ENCODE measurements at regions not wholly inside any gene's neighbourhood (a gene's known extent, or its start where the extent isn't known, plus 50 kb on each side); places are given as distances from the start of the nearest gene placed in this dataset.

GRCh38 chr10:3958472-3958996, 173.5 kb upstream of the KLF6 start:
- Histone ChIP-seq H3K27ac (ENCODE audit: insufficient read length, low read depth, low read length) (no peak overlapping the region), H4K20me1 (ENCODE audit: control insufficient read depth, insufficient read depth, insufficient read length) (no peaks in the 10 kb centered on the region), H3K9me3 (ENCODE audit: control insufficient read depth, low read depth, low read length) (no peaks in the 10 kb centered on the region), H3K27me3 (ENCODE audit: insufficient read depth, low read length) (no peaks in the 10 kb centered on the region), H3K4me1 (ENCODE audit: insufficient read depth, low read length) (peaks cover 2% of the 10 kb centered on the region; the same call in 1 of the 2 replicates), H2BK15ac (ENCODE audit: low read depth, low read length) (no peak overlapping the region), H2AK5ac (ENCODE audit: insufficient read length, low read length) (no peak overlapping the region), H3K23me2 (ENCODE audit: insufficient read length, low read depth, low read length, poor library complexity, severe bottlenecking) (no peaks in the 10 kb centered on the region), H2BK12ac (ENCODE audit: insufficient read length, low read depth, low read length) (no peak overlapping the region), H4K5ac (ENCODE audit: insufficient read length, low read depth, low read length) (no peak overlapping the region), H3K9ac (ENCODE audit: extremely low read depth, insufficient read length, low read length) (no peak overlapping the region), H3K4ac (ENCODE audit: low read depth, low read length) (no peak overlapping the region), H3K14ac (ENCODE audit: insufficient read depth, low read length) (no peak overlapping the region), H2AFZ (ENCODE audit: low read length) (no peak overlapping the region), H3K4me2 (ENCODE audit: insufficient read depth, insufficient read length, low read length) (no peak overlapping the region), H2BK120ac (ENCODE audit: low read depth, low read length, poor library complexity, severe bottlenecking) (no peak overlapping the region), H4K91ac (ENCODE audit: insufficient read length, low read depth, low read length) (no peak overlapping the region), H2BK5ac (ENCODE audit: insufficient read length, low read length) (no peak overlapping the region), H3K79me2 (ENCODE audit: insufficient read depth, low read length) (no peaks in the 10 kb centered on the region), H3K79me1 (ENCODE audit: insufficient read depth, low read depth, low read length, poor library complexity, severe bottlenecking) (no peaks in the 10 kb centered on the region), H3K56ac (ENCODE audit: insufficient read length, low read depth, low read length) (no peak overlapping the region), H2BK20ac (ENCODE audit: low read depth, low read length, poor library complexity, severe bottlenecking) (no peak overlapping the region), H3T11ph (ENCODE audit: low read length) (no peak overlapping the region), H3K18ac (ENCODE audit: insufficient read length, low read depth, low read length) (no peak overlapping the region), H3K23ac (ENCODE audit: insufficient read length, low read depth, low read length) (no peak overlapping the region), H4K8ac (replicated peaks; ENCODE audit: insufficient read length, low read depth, low read length) (no peak overlapping the region)
- no peak for DNase-seq
- Mint-ChIP-seq H3K4me1 (peaks cover 45 to 46% of the 10 kb centered on the region in 2 experiments), H3K27me3 (ENCODE audit: low read depth) (no peaks in the 10 kb centered on the region; the same call in 1 of the 2 replicates), H3K4me3 (no peak overlapping the region), H3K36me3 (ENCODE audit: insufficient read depth in 1 of 3, low read depth in 3 of 3) (no peaks in the 10 kb centered on the region), H3K27ac (no peak overlapping the region), H3K9me3 (peaks cover 3 to 4% of the 10 kb centered on the region in 2 experiments; a peak in 2 of 5 replicates)
- no CpG with 5 or more reads among the region's 4 CpGs for WGBS (ENCODE audit: extremely low coverage, insufficient read length, low lambda C conversion rate)
- TF ChIP-seq CTCF (conservative IDR thresholded peaks at IDR 0.05) = no peak
